Neural progenitor cell (in vitro differentiated cells): ENCODE measurements at regions not wholly inside any gene's neighbourhood (a gene's known extent, or its start where the extent isn't known, plus 50 kb on each side); places are given as distances from the start of the nearest gene placed in this dataset.

ENCODE experiments used
- EZH2 ChIP-seq: fragments of 200-600 bp; sonication (generic); IDR thresholded peaks from 2 replicates; pipeline ENCODE4 v1.6.1; 2017; ENCODE audit warnings: antibody characterized with exemption, mild to moderate bottlenecking, moderate library complexity
- TF ChIP-seq, protein P1 (sequence below): fragments of 200-600 bp; sonication (generic); IDR thresholded peaks from 2 replicates; pipeline ENCODE4 v1.5.1; 2017; ENCODE audit warnings: antibody characterized with exemption, mild to moderate bottlenecking

DNA sequence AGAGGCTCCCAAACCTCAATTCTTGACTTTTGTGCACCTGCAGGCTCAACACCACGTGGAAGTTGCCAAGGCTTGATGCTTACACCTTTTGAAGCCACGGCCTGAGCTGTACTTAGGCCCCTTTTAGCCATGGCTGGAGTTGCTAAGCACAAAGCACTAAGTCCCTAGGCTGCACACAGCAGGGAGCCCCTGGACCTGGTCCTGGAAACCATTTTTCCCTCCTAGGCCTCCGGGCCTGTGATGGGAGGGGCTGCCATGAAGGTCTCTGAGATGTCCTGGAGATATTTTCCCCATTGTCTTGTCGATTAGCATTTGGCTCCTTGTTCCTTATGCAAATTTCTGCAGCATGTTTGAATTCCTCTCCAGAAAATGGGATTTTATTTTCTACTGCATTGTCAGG lies 247.1 kb upstream of the ARPP21 start:
- TF ChIP-seq, protein P1, sequence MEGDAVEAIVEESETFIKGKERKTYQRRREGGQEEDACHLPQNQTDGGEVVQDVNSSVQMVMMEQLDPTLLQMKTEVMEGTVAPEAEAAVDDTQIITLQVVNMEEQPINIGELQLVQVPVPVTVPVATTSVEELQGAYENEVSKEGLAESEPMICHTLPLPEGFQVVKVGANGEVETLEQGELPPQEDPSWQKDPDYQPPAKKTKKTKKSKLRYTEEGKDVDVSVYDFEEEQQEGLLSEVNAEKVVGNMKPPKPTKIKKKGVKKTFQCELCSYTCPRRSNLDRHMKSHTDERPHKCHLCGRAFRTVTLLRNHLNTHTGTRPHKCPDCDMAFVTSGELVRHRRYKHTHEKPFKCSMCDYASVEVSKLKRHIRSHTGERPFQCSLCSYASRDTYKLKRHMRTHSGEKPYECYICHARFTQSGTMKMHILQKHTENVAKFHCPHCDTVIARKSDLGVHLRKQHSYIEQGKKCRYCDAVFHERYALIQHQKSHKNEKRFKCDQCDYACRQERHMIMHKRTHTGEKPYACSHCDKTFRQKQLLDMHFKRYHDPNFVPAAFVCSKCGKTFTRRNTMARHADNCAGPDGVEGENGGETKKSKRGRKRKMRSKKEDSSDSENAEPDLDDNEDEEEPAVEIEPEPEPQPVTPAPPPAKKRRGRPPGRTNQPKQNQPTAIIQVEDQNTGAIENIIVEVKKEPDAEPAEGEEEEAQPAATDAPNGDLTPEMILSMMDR: no peak
- no peak for TF ChIP-seq EZH2
